Astrocyte (in vitro differentiated cells and primary cell): ENCODE measurements at regions not wholly inside any gene's neighbourhood (a gene's known extent, or its start where the extent isn't known, plus 50 kb on each side); places are given as distances from the start of the nearest gene placed in this dataset.
A peak's percentile ranks its signal among the peaks of the same experiment; 100 is the strongest.

Source experiments
- DNase-seq: peaks from one replicate; pipeline ENCODE4 v3.0.0-alpha.2; 2010; ENCODE audit warnings: low read depth
- FAIRE-seq: peaks from 2 replicates; lab custom pipeline; 2011; peaks lifted over from hg19 to GRCh38; lab: Jason Lieb, UNC
- H2AFZ ChIP-seq: 2 replicates; pipeline ENCODE4 v1.6.0; 2012; ENCODE audit warnings: low read depth, low read length, inconsistent platforms
- H3K27ac ChIP-seq: 2 replicates; pipeline ENCODE4 v1.5.1; 2011; ENCODE audit warnings: low read depth, low read length, inconsistent platforms
- H3K27me3 ChIP-seq: 2 replicates; pipeline ENCODE4 v1.6.0; 2011; ENCODE audit warnings: low read length, inconsistent platforms; ENCODE audit not compliant: insufficient read depth
- H3K36me3 ChIP-seq: 2 replicates; pipeline ENCODE4 v1.5.1; 2011; ENCODE audit warnings: low read length, inconsistent platforms; ENCODE audit not compliant: insufficient read depth
- H3K4me1 ChIP-seq: 2 replicates; pipeline ENCODE4 v1.5.1; 2011; ENCODE audit warnings: low read length, inconsistent platforms; ENCODE audit not compliant: insufficient read depth
- H3K4me2 ChIP-seq: 2 replicates; pipeline ENCODE4 v1.6.0; 2012; ENCODE audit warnings: low read length, inconsistent platforms
- H3K4me3 ChIP-seq: 2 replicates; pipeline ENCODE4 v1.5.1; 2011; ENCODE audit warnings: low read depth, mild to moderate bottlenecking, low read length, inconsistent platforms; ENCODE audit not compliant: insufficient read depth
- H3K79me2 ChIP-seq: 2 replicates; pipeline ENCODE4 v1.6.0; 2012; ENCODE audit warnings: mild to moderate bottlenecking, low read length, inconsistent platforms; ENCODE audit not compliant: insufficient read depth
- H3K9ac ChIP-seq: 2 replicates; pipeline ENCODE4 v1.6.0; 2012; ENCODE audit warnings: mild to moderate bottlenecking, low read length, inconsistent platforms
- H3K9me3 ChIP-seq: 2 replicates; pipeline ENCODE4 v1.5.1; 2012; ENCODE audit warnings: low read depth, mild to moderate bottlenecking, low read length, inconsistent platforms; ENCODE audit not compliant: insufficient read depth
- H4K20me1 ChIP-seq: 2 replicates; pipeline ENCODE4 v1.6.0; 2012; ENCODE audit warnings: low read length, inconsistent platforms; ENCODE audit not compliant: insufficient read depth
- H3K27ac Mint-ChIP-seq: one replicate; pipeline ENCODE4 v1.8.0; 2021; ENCODE audit warnings: mild to moderate bottlenecking, mixed read lengths; ENCODE audit not compliant: unreplicated experiment
- H3K27me3 Mint-ChIP-seq: one replicate; pipeline ENCODE4 v1.8.0; 2021; ENCODE audit warnings: low read depth, mixed read lengths; ENCODE audit not compliant: unreplicated experiment
- H3K36me3 Mint-ChIP-seq: one replicate; pipeline ENCODE4 v1.8.0; 2021; ENCODE audit warnings: low read depth, mixed read lengths; ENCODE audit not compliant: unreplicated experiment
- H3K4me1 Mint-ChIP-seq: one replicate; pipeline ENCODE4 v1.8.0; 2021; ENCODE audit warnings: low read depth, mixed read lengths; ENCODE audit not compliant: unreplicated experiment
- H3K4me3 Mint-ChIP-seq: one replicate; pipeline ENCODE4 v1.8.0; 2021; ENCODE audit warnings: mild to moderate bottlenecking, moderate library complexity, mixed read lengths; ENCODE audit not compliant: unreplicated experiment
- H3K9me3 Mint-ChIP-seq: one replicate; pipeline ENCODE4 v1.8.0; 2021; ENCODE audit warnings: mild to moderate bottlenecking, mixed read lengths; ENCODE audit not compliant: unreplicated experiment
- EZH2 ChIP-seq: IDR thresholded peaks from 2 replicates; pipeline ENCODE4 v1.6.1; 2012; ENCODE audit warnings: mild to moderate bottlenecking, low read length, inconsistent platforms; ENCODE audit not compliant: insufficient read depth
- TF ChIP-seq, protein P1 (sequence below): IDR thresholded peaks from 2 replicates; pipeline ENCODE4 v1.5.1; 2011; ENCODE audit warnings: low read depth, mild to moderate bottlenecking, inconsistent platforms, low read length, moderate library complexity; ENCODE audit not compliant: insufficient read depth

DNA sequence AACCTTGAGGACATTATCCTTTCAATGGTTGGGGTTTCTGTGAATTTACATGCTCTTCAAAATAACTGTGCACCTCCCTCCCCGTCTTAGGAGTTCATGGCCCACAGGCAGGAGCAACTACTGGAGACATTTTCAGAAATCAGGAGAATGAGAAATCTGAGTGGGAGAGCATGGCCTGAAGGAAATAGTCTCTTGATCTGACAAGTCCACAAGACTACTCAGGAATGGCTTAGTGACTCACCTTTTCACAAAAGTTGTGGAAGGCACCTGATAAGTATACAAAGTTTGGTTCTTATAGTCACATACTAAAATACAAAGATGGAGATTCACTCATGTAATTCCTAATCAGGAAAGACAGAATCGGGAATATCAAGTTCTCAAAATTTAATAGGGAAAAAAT is 83.6 kb upstream of the NCKAP5 start:
- H3K9me3 ChIP-seq: no peaks in the 10 kb centered on the region
- Mint-ChIP-seq H3K27ac (no peak overlapping the region), H3K4me3 (no peak overlapping the region), H3K4me1 (peaks cover 5% of the 10 kb centered on the region), H3K27me3 (peaks cover 2% of the 10 kb centered on the region), H3K36me3 (no peaks in the 10 kb centered on the region), H3K9me3 (peaks cover 8% of the 10 kb centered on the region)
- peaks cover 1% of the 10 kb centered on the region for H3K4me1 ChIP-seq
- no peak overlapping the region for H3K9ac ChIP-seq
- DNase-seq (peak; percentile 31), FAIRE-seq (no peak)
- H3K36me3 ChIP-seq: no peaks in the 10 kb centered on the region
- no peak overlapping the region for H3K4me2 ChIP-seq
- no peak overlapping the region for H2AFZ ChIP-seq
- H3K27ac ChIP-seq: no peak overlapping the region
- TF ChIP-seq, protein P1, sequence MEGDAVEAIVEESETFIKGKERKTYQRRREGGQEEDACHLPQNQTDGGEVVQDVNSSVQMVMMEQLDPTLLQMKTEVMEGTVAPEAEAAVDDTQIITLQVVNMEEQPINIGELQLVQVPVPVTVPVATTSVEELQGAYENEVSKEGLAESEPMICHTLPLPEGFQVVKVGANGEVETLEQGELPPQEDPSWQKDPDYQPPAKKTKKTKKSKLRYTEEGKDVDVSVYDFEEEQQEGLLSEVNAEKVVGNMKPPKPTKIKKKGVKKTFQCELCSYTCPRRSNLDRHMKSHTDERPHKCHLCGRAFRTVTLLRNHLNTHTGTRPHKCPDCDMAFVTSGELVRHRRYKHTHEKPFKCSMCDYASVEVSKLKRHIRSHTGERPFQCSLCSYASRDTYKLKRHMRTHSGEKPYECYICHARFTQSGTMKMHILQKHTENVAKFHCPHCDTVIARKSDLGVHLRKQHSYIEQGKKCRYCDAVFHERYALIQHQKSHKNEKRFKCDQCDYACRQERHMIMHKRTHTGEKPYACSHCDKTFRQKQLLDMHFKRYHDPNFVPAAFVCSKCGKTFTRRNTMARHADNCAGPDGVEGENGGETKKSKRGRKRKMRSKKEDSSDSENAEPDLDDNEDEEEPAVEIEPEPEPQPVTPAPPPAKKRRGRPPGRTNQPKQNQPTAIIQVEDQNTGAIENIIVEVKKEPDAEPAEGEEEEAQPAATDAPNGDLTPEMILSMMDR: no peak
- no peak for TF ChIP-seq EZH2
- H4K20me1 ChIP-seq: no peaks in the 10 kb centered on the region
- H3K4me3 ChIP-seq: no peak overlapping the region
- no peaks in the 10 kb centered on the region for H3K79me2 ChIP-seq
- no peaks in the 10 kb centered on the region for H3K27me3 ChIP-seq

DNA sequence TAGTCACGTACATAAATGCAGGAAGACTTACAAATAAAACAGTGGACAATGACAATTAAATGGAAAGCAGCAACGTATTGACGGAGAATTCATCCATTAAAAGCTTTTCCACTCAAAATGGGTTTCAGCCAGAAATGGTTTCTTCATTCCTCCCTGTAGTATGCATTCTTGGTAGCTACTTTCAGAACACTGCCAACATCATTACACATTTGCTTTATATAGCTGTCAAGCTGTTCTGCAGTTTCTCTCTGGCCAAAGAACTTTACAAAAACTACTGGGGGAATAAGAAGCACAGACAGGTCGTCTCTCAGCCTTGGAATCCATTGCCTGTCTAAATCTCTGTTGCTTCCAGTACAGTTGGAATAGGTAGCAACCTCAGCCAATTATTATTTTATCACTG is 84.1 kb upstream of the NCKAP5 start:
- Histone ChIP-seq H3K9me3 (no peaks in the 10 kb centered on the region), H3K27ac (no peak overlapping the region), H4K20me1 (no peaks in the 10 kb centered on the region), H3K4me1 (peaks cover 7% of the 10 kb centered on the region), H2AFZ (no peak overlapping the region), H3K36me3 (no peaks in the 10 kb centered on the region), H3K4me2 (peak overlapping the region; percentile 11), H3K79me2 (no peaks in the 10 kb centered on the region), H3K27me3 (no peaks in the 10 kb centered on the region), H3K4me3 (no peak overlapping the region), H3K9ac (no peak overlapping the region)
- Mint-ChIP-seq H3K4me3 (no peak overlapping the region), H3K4me1 (peaks cover 10% of the 10 kb centered on the region), H3K36me3 (no peaks in the 10 kb centered on the region), H3K9me3 (peaks cover 8% of the 10 kb centered on the region), H3K27ac (no peak overlapping the region), H3K27me3 (peaks cover 2% of the 10 kb centered on the region)
- no peak for FAIRE-seq
- DNase-seq: peak; percentile 76
- TF ChIP-seq, protein P1: no peak
- TF ChIP-seq EZH2: no peak

DNA sequence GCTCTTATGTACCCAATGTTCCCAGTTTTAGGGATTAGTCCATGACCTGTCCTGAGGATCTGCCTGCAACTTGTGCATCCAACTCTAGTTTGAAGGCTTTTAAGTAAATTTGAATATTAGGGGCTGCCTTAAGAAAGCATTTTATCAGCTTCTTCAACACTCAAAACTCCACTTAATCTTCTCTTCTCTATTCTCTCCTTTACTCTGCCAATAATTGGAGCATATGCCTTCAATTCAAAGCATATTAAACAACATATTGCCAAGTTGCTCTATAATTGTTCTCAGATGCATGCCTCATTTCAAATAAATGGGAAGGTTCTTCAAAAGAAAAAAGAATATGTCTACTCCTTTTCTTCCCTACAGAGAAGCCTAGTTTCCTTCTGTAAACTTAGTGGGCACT is 84.8 kb upstream of the NCKAP5 start:
- no peak for TF ChIP-seq EZH2
- TF ChIP-seq, protein P1: no peak
- H3K36me3 ChIP-seq: no peaks in the 10 kb centered on the region
- H3K9ac ChIP-seq: no peak overlapping the region
- Mint-ChIP-seq H3K9me3 (peaks cover 8% of the 10 kb centered on the region), H3K4me3 (no peak overlapping the region), H3K36me3 (no peaks in the 10 kb centered on the region), H3K27ac (no peak overlapping the region), H3K4me1 (peaks cover 15% of the 10 kb centered on the region), H3K27me3 (peaks cover 2% of the 10 kb centered on the region)
- H3K79me2 ChIP-seq: no peaks in the 10 kb centered on the region
- DNase-seq (no peak), FAIRE-seq (no peak)
- no peaks in the 10 kb centered on the region for H3K27me3 ChIP-seq
- no peak overlapping the region for H3K4me2 ChIP-seq
- H3K27ac ChIP-seq: no peak overlapping the region
- no peak overlapping the region for H3K4me3 ChIP-seq
- peaks cover 12% of the 10 kb centered on the region for H3K4me1 ChIP-seq
- no peak overlapping the region for H2AFZ ChIP-seq
- H3K9me3 ChIP-seq: no peaks in the 10 kb centered on the region
- no peaks in the 10 kb centered on the region for H4K20me1 ChIP-seq
